ENCODE measurements at regions not wholly inside any gene's neighbourhood (a gene's known extent, or its start where the extent isn't known, plus 50 kb on each side); places are given as distances from the start of the nearest gene placed in this dataset.
"Not testable (repeated sequence)": the region's sequence is repeated elsewhere in the genome, so short reads cannot be mapped to it uniquely, and the experiment has no call there.

- not testable (repeated sequence) for H2AFZ ChIP-seq (ENCODE audit: low read depth, low read length); H3K4me3 ChIP-seq (ENCODE audit: insufficient read depth in 1 of 2, low read depth in 1 of 2, low read length in 2 of 2); H3K18ac ChIP-seq (ENCODE audit: low read depth in 1 of 2, low read length in 2 of 2); H2BK15ac ChIP-seq (ENCODE audit: low read depth, poor library complexity, severe bottlenecking); H4K8ac ChIP-seq (ENCODE audit: low read length); H3K14ac ChIP-seq (ENCODE audit: low read length in 2 of 2); H2BK12ac ChIP-seq (ENCODE audit: low read length in 2 of 2); H3K27me3 ChIP-seq (ENCODE audit: control insufficient read depth in 1 of 2, insufficient read depth in 1 of 2, low read length in 2 of 2); H2AK5ac ChIP-seq (ENCODE audit: low read length, severe bottlenecking); H3K4me1 ChIP-seq (ENCODE audit: control insufficient read depth, insufficient read depth, low read depth, low read length); H3K23ac ChIP-seq (ENCODE audit: low read length in 2 of 2); H3K36me3 ChIP-seq (ENCODE audit: control insufficient read depth in 1 of 2, insufficient read depth in 2 of 2, low read depth in 1 of 2, low read length in 2 of 2); H3K9ac ChIP-seq (ENCODE audit: low read length); H3K4me2 ChIP-seq (ENCODE audit: low read length, poor library complexity, severe bottlenecking); H3K27ac ChIP-seq (ENCODE audit: low read length, poor library complexity, severe bottlenecking); DNase-seq; H2BK5ac ChIP-seq (ENCODE audit: low read depth, low read length, poor library complexity, severe bottlenecking); H3K79me1 ChIP-seq (replicated peaks; ENCODE audit: low read length, poor library complexity, severe bottlenecking); H2BK120ac ChIP-seq (ENCODE audit: low read depth, low read length); H3K9me3 ChIP-seq (ENCODE audit: control insufficient read depth, low read length); H3K4ac ChIP-seq (ENCODE audit: low read depth in 1 of 2, low read length in 2 of 2); H4K91ac ChIP-seq (ENCODE audit: low read length)
- no CpG with 5 or more reads among the region's 34 CpGs for WGBS
These were observed 1615.5 kb upstream of the C9orf72 start for GRCh38 chr9:29188771-29189170.

- 98% methylated on average over 28 of the region's 33 CpGs for WGBS
- not testable (repeated sequence) for H3K4me1 ChIP-seq (ENCODE audit: control insufficient read depth, insufficient read depth, low read depth, low read length); H2BK5ac ChIP-seq (ENCODE audit: low read depth, low read length, poor library complexity, severe bottlenecking); H3K18ac ChIP-seq (ENCODE audit: low read depth in 1 of 2, low read length in 2 of 2); H4K91ac ChIP-seq (ENCODE audit: low read length); H2BK15ac ChIP-seq (ENCODE audit: low read depth, poor library complexity, severe bottlenecking); H3K27ac ChIP-seq (ENCODE audit: low read length, poor library complexity, severe bottlenecking); H2BK12ac ChIP-seq (ENCODE audit: low read length in 2 of 2); H3K27me3 ChIP-seq (ENCODE audit: control insufficient read depth in 1 of 2, insufficient read depth in 1 of 2, low read length in 2 of 2); H3K79me1 ChIP-seq (replicated peaks; ENCODE audit: low read length, poor library complexity, severe bottlenecking); H2AK5ac ChIP-seq (ENCODE audit: low read length, severe bottlenecking); H3K4me3 ChIP-seq (ENCODE audit: insufficient read depth in 1 of 2, low read depth in 1 of 2, low read length in 2 of 2); H2BK120ac ChIP-seq (ENCODE audit: low read depth, low read length); DNase-seq; H3K14ac ChIP-seq (ENCODE audit: low read length in 2 of 2); H4K8ac ChIP-seq (ENCODE audit: low read length); H3K9ac ChIP-seq (ENCODE audit: low read length); H2AFZ ChIP-seq (ENCODE audit: low read depth, low read length); H3K23ac ChIP-seq (ENCODE audit: low read length in 2 of 2); H3K9me3 ChIP-seq (ENCODE audit: control insufficient read depth, low read length); H3K4ac ChIP-seq (ENCODE audit: low read depth in 1 of 2, low read length in 2 of 2); H3K36me3 ChIP-seq (ENCODE audit: control insufficient read depth in 1 of 2, insufficient read depth in 2 of 2, low read depth in 1 of 2, low read length in 2 of 2); H3K4me2 ChIP-seq (ENCODE audit: low read length, poor library complexity, severe bottlenecking)
These were observed 1615.9 kb upstream of the C9orf72 start for GRCh38 chr9:29189221-29189620.

- H3K4me2 ChIP-seq (ENCODE audit: low read length, poor library complexity, severe bottlenecking), result no peak overlapping the region
- H2BK120ac ChIP-seq (ENCODE audit: low read depth, low read length), result no peak overlapping the region
- no peak overlapping the region for H2BK12ac ChIP-seq (ENCODE audit: low read length in 2 of 2)
- no peaks in the 10 kb centered on the region for H3K9me3 ChIP-seq (ENCODE audit: control insufficient read depth, low read length)
- no peak overlapping the region for H3K18ac ChIP-seq (ENCODE audit: low read depth in 1 of 2, low read length in 2 of 2)
- H3K23ac ChIP-seq (ENCODE audit: low read length in 2 of 2), result no peak overlapping the region
- no peak overlapping the region for H3K27ac ChIP-seq (ENCODE audit: low read length, poor library complexity, severe bottlenecking)
- H3K9ac ChIP-seq (ENCODE audit: low read length), result no peak overlapping the region
- H2BK15ac ChIP-seq (ENCODE audit: low read depth, poor library complexity, severe bottlenecking), result no peak overlapping the region
- no peak overlapping the region for H3K14ac ChIP-seq (ENCODE audit: low read length in 2 of 2)
- H3K36me3 ChIP-seq (ENCODE audit: control insufficient read depth in 1 of 2, insufficient read depth in 2 of 2, low read depth in 1 of 2, low read length in 2 of 2), result no peaks in the 10 kb centered on the region
- no peaks in the 10 kb centered on the region for H3K27me3 ChIP-seq (ENCODE audit: control insufficient read depth in 1 of 2, insufficient read depth in 1 of 2, low read length in 2 of 2)
- H3K4me1 ChIP-seq (ENCODE audit: control insufficient read depth, insufficient read depth, low read depth, low read length), result no peaks in the 10 kb centered on the region
- no peak overlapping the region for H2AFZ ChIP-seq (ENCODE audit: low read depth, low read length)
- H3K4me3 ChIP-seq (ENCODE audit: insufficient read depth in 1 of 2, low read depth in 1 of 2, low read length in 2 of 2), result no peak overlapping the region
- no peak for DNase-seq
- no peak overlapping the region for H3K4ac ChIP-seq (ENCODE audit: low read depth in 1 of 2, low read length in 2 of 2)
- H4K8ac ChIP-seq (ENCODE audit: low read length), result no peak overlapping the region
- no peak overlapping the region for H2AK5ac ChIP-seq (ENCODE audit: low read length, severe bottlenecking)
- no peak overlapping the region for H4K91ac ChIP-seq (ENCODE audit: low read length)
- H2BK5ac ChIP-seq (ENCODE audit: low read depth, low read length, poor library complexity, severe bottlenecking), result no peak overlapping the region
- peaks cover 2% of the 10 kb centered on the region for H3K79me1 ChIP-seq (replicated peaks; ENCODE audit: low read length, poor library complexity, severe bottlenecking)
- 98% methylated on average over 4 of the region's 4 CpGs for WGBS
These were observed 1625.6 kb upstream of the C9orf72 start for GRCh38 chr9:29198861-29199260.

GRCh38 chr9:29199975-29200374 lies 1626.7 kb upstream of the C9orf72 start:
- H2AK5ac ChIP-seq (ENCODE audit: low read length, severe bottlenecking), result no peak overlapping the region
- no peak overlapping the region for H3K4me2 ChIP-seq (ENCODE audit: low read length, poor library complexity, severe bottlenecking)
- H3K27me3 ChIP-seq (ENCODE audit: control insufficient read depth in 1 of 2, insufficient read depth in 1 of 2, low read length in 2 of 2), result no peaks in the 10 kb centered on the region
- no peaks in the 10 kb centered on the region for H3K9me3 ChIP-seq (ENCODE audit: control insufficient read depth, low read length)
- H2BK120ac ChIP-seq (ENCODE audit: low read depth, low read length), result no peak overlapping the region
- WGBS, result 100% methylated on average over 1 of the region's 3 CpGs
- H2AFZ ChIP-seq (ENCODE audit: low read depth, low read length), result no peak overlapping the region
- H3K23ac ChIP-seq (ENCODE audit: low read length in 2 of 2), result no peak overlapping the region
- H2BK12ac ChIP-seq (ENCODE audit: low read length in 2 of 2), result no peak overlapping the region
- no peak overlapping the region for H3K14ac ChIP-seq (ENCODE audit: low read length in 2 of 2)
- H3K4me1 ChIP-seq (ENCODE audit: control insufficient read depth, insufficient read depth, low read depth, low read length), result no peaks in the 10 kb centered on the region
- no peak overlapping the region for H4K91ac ChIP-seq (ENCODE audit: low read length)
- H3K36me3 ChIP-seq (ENCODE audit: control insufficient read depth in 1 of 2, insufficient read depth in 2 of 2, low read depth in 1 of 2, low read length in 2 of 2), result no peaks in the 10 kb centered on the region
- no peak overlapping the region for H3K27ac ChIP-seq (ENCODE audit: low read length, poor library complexity, severe bottlenecking)
- no peak overlapping the region for H3K4me3 ChIP-seq (ENCODE audit: insufficient read depth in 1 of 2, low read depth in 1 of 2, low read length in 2 of 2)
- H3K4ac ChIP-seq (ENCODE audit: low read depth in 1 of 2, low read length in 2 of 2), result no peak overlapping the region
- DNase-seq, result no peak
- no peak overlapping the region for H3K9ac ChIP-seq (ENCODE audit: low read length)
- no peaks in the 10 kb centered on the region for H3K79me1 ChIP-seq (replicated peaks; ENCODE audit: low read length, poor library complexity, severe bottlenecking)
- no peak overlapping the region for H2BK5ac ChIP-seq (ENCODE audit: low read depth, low read length, poor library complexity, severe bottlenecking)
- no peak overlapping the region for H3K18ac ChIP-seq (ENCODE audit: low read depth in 1 of 2, low read length in 2 of 2)
- no peak overlapping the region for H2BK15ac ChIP-seq (ENCODE audit: low read depth, poor library complexity, severe bottlenecking)
- no peak overlapping the region for H4K8ac ChIP-seq (ENCODE audit: low read length)
